SK-MEL-5 (cell line): ENCODE measurements at regions not wholly inside any gene's neighbourhood (a gene's known extent, or its start where the extent isn't known, plus 50 kb on each side); places are given as distances from the start of the nearest gene placed in this dataset.

ENCODE experiments used
- DNase-seq: peaks from one replicate; pipeline ENCODE4 v3.0.0-alpha.2; 2016; ENCODE audit warnings: low read depth, low spot score
- in situ Hi-C: cut with HindIII; loops from 2 replicates; pipeline ENCODE4 v1.10.0; 2016; ENCODE audit warnings: low sequenced_read_pairs, high pct_unique_total_duplicates, low pct_unique_long_range_greater_than_20kb

DNA sequence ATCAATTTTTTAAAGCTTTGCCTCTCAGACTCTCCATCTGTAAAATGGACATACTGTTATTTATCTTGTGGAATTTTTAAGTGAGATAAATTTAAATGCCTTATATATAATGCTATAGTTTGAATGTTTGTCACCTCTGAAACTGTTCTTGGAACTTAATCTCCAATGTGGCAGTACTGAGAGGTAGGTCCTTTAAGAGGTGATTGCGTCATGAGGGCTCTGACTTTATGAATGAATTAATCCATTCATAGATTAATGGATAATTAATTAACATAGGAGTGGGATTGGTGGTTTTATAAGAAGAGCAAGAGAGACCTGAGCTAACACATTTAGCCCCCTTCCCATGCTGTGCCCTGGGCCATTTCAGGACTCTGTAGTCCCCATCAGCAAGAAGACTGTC, 326.3 kb upstream of the TSHZ2 start:
- no peak for DNase-seq
- in situ Hi-C loops = no loop called here

DNA sequence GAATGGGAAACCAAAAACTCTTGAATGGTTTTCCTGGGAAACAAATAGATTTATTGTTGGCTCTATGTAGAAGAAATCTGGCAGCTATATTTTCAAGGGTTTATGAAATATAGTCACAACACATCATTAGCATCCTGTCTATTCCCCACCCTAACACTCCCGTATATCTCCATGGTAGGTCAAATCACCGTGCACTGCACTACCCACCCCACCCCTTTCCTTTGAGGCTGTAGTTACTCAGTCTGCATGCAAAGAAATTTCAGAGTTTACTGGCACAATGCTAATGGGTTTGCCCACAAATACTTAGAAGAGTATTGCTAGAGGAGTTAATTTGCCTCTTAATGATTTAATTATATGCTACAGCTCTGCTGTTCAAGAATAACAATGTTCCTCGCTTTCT, 329.1 kb upstream of the TSHZ2 start:
- in situ Hi-C loops = no loop called here
- DNase-seq = no peak

DNA sequence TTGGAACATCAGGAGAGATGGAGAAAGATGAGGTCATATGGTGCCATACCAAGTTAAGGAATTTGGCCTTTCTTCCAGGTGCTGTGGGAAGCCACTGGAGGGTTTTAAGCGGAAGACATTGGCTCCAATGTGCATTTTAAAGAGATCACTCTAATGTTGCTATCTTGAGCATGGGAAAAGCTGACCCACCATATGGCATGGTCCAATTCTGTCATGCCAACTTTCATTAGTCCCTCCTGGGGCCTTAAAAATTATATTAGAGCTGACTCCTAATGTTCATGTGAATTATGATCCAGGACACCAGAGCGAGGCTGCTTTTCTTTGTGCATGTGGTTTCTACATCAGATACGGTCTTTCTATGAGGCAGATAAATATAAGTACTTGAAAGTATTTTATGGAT, 335.0 kb upstream of the TSHZ2 start:
- in situ Hi-C loops = no loop called here
- no peak for DNase-seq

DNA sequence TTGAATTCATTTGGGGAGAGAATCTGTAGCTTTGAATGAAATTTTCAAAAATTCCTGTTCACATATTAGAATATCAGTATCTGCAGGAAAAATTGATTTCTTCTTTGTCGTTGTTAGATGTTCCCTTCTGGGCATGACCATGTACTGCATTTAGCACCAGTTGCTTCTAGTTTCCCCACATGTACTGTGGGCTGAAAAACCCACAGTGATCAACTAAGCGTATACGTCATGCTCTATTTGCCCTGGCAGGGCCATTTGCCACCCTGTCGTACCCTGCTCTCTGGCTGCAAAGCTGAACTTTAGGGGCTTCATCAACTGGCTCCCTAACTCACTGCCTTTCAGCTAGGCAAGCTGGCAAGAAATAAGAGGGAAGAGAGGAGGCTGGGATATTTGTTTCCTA, 340.7 kb upstream of the TSHZ2 start:
- DNase-seq = no peak
- in situ Hi-C loops = no loop called here

DNA sequence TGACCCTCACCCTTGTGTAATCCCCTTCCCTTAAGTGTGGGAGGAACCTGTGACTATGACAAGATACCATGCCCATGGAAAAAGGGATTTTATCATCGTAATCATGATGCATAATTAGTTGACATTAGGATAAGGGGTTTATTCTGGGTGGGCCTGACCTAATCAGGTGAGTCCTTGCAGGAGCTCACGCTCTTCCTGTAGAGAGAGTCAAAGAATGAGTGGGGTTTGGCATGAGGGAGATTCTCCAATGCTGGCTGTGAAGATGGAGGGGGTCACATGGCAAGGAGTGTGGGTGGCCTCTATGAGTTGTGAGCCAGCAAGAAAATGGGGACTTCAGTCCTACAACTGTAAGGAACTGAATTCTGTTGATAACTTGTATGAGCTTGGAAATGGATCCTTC, 342.0 kb upstream of the TSHZ2 start:
- in situ Hi-C loops = no loop called here
- DNase-seq = no peak

DNA sequence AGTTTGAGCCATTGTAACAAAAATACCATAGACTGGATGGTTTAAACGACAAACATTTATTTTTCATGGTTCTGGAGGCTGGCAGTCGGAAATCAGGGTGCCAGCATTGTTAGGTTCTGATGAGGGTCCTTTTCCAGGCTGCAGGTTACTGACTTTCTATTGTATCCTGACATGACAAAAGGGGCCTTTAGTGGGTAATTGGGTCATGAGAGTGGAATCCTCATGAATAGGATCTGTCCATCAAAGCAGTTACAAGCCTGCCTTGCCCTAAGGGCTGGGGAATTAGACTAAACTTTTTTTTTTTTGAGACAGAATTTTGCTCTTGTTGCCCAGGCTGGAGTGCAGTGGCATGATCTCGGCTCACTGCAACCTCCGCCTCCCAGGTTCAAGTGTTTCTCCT, 347.9 kb upstream of the TSHZ2 start:
- in situ Hi-C loops = no loop called here
- no peak for DNase-seq

DNA sequence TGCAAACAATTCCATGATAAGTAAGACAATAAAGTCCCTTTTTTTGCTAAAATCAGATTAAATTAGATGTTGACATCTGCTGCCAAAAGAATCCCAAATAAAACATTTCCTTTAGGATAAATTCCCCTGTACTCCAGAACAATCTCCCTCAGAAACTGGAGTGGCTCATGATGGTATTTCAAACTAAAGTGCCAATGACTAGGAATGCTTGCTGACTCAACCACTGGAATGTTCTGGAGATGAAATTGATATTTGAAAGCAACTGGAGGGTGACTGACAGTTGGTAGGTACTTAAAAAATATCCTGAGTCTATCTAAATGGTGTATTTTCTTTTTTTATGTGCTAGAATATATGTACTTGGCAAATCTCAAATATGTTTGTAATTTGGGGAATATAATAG, 350.1 kb upstream of the TSHZ2 start:
- in situ Hi-C loops = no loop called here
- DNase-seq = no peak

DNA sequence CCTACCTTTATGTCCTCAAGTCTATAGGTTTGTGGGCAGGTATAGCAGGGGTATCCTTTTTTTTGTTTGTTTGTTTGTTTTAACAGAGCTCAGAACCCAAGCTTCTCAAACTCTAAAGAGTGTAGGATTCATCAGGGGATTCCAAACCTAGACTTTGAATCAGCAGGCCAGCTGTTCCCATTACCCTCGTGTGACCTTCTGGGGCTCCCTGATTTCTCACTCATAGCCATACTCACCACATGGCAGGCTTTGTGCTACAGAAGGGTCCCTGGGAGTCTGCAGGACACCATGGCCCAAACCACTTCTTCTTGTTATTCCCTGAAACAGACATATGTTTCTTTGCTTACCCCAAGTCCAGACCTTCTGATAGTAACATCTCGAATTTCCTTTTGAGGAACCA, 350.8 kb upstream of the TSHZ2 start:
- in situ Hi-C loops = no loop called here
- DNase-seq = no peak

DNA sequence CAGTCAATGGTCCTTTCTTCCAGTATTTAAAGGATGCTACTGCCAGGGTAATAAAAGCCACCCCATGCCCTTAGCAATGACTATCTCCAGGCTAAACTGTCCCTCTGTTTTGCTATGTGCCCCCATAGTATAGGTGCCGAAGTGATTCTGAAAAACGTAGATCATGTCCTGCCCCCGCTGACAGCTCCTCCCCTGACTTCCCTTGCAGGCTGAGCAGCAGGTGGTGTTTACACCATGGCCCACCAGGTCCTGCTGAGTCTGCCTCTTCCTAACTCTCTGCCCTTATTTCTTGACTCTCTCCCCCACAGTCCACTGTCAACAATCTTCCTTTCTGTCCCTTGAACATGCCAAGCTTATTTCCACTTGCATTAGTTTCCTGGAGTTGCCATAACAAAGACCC, 352.5 kb upstream of the TSHZ2 start:
- no peak for DNase-seq
- in situ Hi-C loops = no loop called here

DNA sequence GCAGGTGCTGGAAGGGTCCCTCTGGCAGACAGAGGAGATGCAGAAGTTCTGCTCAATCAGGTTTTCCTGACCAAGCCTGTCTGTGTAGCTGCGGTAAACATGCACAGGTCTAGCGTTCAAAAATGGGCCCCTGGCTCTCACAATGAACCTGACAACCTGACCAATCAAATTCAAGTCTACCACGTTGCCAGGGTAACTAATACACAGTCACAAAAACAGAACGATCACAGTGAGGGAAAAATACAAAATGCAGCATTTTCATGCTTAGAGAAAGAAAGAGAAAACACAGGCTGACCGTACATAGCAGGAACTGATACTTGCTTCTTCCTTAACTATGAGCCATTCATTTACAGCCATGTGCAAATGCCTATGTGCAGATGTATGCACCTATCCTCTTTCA, 353.1 kb upstream of the TSHZ2 start:
- no peak for DNase-seq
- in situ Hi-C loops = no loop called here

DNA sequence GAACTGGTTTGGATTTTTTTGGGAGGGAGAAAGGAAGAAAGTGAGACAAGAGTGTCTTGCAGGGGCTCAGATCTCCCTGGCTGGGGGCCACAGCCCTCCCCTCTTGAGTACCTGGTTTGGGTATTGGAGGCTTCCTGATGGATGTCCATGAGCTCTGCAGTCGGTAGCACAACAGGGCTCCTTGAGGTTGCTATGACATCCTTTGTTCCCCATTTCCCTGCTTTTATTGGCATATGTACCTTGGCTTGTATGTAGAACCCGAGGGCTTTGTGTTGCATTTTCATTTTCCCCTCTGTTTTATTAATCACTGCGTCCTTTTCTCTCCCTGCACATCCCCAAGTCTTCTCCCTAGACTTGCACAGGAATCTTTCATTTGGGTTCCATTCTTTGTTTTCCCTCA, 355.5 kb upstream of the TSHZ2 start:
- in situ Hi-C loops = no loop called here
- DNase-seq = no peak

DNA sequence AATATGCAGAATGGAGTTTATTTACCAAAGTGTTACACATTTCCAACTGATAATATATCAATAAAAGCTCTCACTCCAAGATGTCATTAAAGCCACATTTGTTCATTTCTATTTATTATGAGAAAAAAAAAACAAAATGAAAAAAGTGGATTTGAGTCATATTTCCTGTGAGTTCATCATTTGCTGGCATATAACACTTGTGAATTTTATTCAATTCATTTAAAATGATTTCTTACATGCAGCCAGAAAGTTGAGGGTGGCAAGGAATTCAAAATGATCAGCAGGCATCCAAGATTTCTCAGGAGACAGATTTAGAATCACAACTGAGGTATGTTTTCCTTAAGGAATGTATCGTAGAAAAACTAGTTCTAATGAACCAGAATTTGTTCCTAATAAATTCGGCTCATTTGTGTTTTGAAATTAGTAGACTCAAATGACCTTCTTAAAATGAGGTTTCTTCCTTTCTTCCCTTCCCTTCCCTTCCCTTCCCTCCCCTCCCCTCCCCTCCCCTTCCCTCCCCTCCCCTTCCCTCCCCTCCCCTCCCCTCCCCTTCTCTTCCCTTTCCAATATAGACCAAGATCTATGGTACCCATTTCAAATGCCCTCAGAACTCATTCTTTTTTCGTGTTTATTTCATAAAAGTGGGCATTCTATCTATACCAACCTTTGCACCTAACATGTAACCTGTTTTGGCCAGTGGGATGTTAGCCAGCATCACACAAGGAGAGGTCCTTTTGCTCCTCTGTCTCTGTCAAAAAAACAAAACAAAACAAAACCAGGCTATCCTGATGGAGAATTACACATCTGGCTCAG, 357.9 kb upstream of the TSHZ2 start:
- DNase-seq = no peak
- in situ Hi-C loops = no loop called here

DNA sequence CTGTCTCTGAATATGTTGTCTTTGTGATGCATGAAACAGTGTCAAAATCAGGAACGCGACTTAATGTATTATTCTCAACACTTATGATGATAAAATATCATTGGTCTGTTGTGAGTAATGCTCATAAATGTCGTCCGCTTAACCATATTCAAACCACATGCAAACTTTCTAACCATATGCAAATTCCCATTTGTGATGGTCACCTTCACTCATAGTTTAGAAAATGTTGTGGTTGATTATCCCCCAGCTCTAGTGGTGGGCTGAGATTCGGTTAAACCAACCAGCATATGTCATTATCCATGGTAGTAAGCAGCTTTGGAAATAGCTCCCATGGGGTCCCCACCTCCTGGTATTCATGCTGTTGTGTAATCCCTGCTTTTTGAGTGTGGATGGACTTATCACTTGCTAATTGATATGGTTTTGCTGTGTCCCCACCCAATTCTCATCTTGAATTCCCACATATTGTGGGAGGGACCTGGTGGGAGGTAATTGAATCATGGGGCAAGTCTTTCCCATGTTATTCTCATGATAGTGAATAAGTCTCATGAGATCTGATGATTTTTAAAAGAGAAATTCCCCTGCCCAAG, 360.0 kb upstream of the TSHZ2 start:
- DNase-seq = no peak
- in situ Hi-C loops = no loop called here

DNA sequence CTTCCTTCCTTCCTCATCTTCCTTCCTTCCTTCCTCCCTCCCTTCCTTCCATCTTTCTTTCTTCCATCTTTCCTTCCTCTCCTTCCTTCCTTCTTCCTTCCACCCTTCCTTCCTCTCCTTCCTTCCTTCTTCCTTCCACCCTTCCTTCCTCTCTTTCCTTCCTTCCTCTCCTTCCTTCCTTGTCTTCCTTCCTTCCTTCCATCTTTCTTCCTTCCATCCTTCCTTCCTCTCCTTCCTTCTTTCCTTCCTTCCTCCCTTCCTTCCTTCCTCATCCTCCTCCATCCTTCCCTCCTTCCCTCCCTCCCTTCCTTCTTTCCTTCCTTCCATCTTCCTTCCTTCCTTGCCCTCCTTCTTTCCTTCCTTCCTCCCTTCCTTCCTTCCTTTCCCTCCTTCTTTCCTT, 361.4 kb upstream of the TSHZ2 start:
- no peak for DNase-seq
- in situ Hi-C loops = no loop called here

DNA sequence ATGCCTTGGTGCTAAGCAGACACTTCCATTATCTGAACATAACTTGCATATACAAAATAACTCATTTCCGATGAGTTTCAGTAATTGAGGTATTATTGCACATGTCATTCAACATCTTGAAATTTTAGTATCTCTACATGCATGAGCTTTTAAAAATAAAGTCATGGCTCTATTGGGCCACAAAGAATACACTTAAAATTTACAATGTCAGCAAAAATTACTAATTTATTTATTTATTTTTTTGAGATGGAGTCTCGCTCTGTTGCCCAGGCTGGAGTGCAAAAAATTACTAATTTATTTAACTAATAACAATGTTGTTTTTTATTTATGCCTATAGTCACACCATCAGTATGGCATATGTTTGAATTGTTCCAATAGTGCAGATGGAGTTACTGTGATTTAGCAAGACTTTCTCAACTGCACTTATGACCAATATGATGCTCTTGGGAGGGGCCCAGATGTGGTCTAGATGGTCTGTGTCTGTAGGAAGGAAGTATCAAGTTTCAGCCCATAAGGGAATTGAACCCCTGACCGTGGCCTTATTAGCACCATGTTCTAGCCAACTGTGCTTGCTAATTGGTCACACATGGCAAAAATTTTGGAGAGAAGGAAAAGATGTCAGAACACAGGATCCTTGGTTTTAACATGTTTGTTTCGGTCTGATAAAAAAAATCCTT, 370.7 kb upstream of the TSHZ2 start:
- DNase-seq = no peak
- in situ Hi-C loops = no loop called here

DNA sequence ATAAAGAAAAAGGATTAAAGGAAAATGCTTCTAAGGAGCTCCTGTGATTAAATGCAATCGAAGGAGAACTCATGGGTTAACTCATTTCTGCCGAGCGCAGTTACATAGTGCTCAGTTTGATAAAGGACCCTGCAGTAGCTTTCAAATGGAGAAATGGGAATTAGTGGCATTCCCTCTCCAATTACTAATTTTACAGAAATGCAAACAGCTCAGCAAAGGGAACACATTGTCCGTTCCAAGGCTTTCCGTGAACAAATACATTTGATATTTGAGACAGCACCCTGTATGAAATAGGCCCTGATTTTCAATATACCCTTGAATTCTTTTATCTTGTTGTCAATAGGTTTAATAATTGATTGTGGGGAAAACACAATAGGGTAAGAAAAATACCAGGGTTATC, 375.9 kb upstream of the TSHZ2 start:
- DNase-seq = no peak
- in situ Hi-C loops = no loop called here

DNA sequence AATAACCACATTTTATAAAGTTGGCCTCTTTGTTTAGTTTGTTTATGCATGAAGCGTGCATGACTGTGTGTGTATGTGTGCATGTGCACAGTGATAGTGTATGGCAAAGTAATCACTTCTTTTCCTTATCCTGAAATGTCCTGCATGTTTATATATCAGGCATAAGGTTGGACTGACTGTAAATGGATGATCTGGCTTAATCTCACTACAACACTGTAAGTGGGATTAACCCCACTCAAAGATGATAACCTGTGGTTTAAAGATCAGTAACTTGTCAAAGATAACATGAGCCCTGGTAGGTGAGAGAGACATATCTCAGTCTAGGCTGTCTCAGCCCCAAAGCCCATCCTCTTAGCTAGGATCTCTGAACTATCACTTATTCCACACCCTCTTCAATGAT, 376.6 kb upstream of the TSHZ2 start:
- DNase-seq = no peak
- in situ Hi-C loops = no loop called here

DNA sequence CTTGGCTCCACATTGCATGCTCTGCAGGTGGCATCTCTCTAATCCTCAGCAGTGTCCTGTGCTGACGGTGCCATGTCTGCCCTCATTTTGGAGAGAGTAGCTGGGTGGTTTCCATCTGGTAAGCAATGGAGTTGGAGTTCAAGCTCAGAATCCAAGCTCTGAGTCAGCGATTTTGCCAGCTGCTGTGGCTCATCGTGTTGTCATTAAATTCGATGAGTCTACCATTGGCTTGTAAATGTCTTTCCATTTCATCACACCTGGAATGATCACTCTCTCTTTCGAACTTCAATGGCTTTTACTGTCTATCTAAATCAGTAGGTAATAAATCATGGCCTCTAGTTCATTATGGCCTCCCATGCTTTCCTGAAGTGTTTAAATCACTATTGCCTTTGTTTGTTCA, 378.5 kb upstream of the TSHZ2 start:
- no peak for DNase-seq

DNA sequence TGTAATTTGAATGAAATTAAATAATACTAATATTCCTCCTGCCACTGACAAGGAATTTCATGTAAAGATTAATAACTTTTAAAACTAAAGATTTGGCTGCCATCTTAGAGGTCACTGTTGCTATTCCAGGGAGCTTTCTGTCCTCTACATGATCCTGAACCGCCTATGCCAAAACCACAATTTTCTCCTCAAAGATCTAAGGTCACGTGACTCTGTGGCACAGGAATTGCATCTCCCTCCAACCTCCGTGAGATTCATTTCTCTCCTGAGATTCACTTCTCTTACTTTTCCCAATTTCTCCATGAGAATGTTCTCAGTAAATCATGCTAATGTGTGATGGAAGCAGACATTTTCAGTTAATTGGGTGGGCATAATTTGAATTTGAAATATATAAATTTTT, 379.6 kb upstream of the TSHZ2 start:
- no peak for DNase-seq
- in situ Hi-C loops = no loop called here

More for the DNA sequence above, 378.5 kb upstream of the TSHZ2 start:
- in situ Hi-C loops = no loop called here
